ENCODE measurements at regions not wholly inside any gene's neighbourhood (a gene's known extent, or its start where the extent isn't known, plus 50 kb on each side); places are given as distances from the start of the nearest gene placed in this dataset.

- no peak for TF ChIP-seq CTCF (IDR thresholded peaks at IDR 0.05; ENCODE audit: low read depth, low read length)
- in situ Hi-C loops (cut with HindIII; ENCODE audit: low sequenced_read_pairs) = no loop called here
- no peak for DNase-seq (ENCODE audit: low read depth, low spot score)
- no peak overlapping the region for H3K4me3 ChIP-seq (ENCODE audit: low read depth, low read length)
These were observed 298.2 kb downstream of the CDH9 start for GRCh38 chr5:26740182-26740581.

- no peak for DNase-seq (ENCODE audit: low read depth, low spot score)
- no peak overlapping the region for H3K4me3 ChIP-seq (ENCODE audit: low read depth, low read length)
- TF ChIP-seq CTCF (IDR thresholded peaks at IDR 0.05; ENCODE audit: low read depth, low read length) = no peak
- in situ Hi-C loops (cut with HindIII; ENCODE audit: low sequenced_read_pairs) = no loop called here
These were observed 300.8 kb downstream of the CDH9 start for GRCh38 chr5:26737348-26738265.

GRCh38 chr5:26727916-26728315, 310.5 kb downstream of the CDH9 start:
- in situ Hi-C loops (cut with HindIII; ENCODE audit: low sequenced_read_pairs) = no loop called here
- no peak overlapping the region for H3K4me3 ChIP-seq (ENCODE audit: low read depth, low read length)
- DNase-seq (ENCODE audit: low read depth, low spot score) = no peak
- no peak for TF ChIP-seq CTCF (IDR thresholded peaks at IDR 0.05; ENCODE audit: low read depth, low read length)

GRCh38 chr5:26719803-26720202, 318.6 kb downstream of the CDH9 start:
- TF ChIP-seq CTCF (IDR thresholded peaks at IDR 0.05; ENCODE audit: low read depth, low read length) = no peak
- in situ Hi-C loops (cut with HindIII; ENCODE audit: low sequenced_read_pairs) = no loop called here
- no peak for DNase-seq (ENCODE audit: low read depth, low spot score)
- no peak overlapping the region for H3K4me3 ChIP-seq (ENCODE audit: low read depth, low read length)

- DNase-seq (ENCODE audit: low read depth, low spot score) = peak; percentile 39
- TF ChIP-seq CTCF (IDR thresholded peaks at IDR 0.05; ENCODE audit: low read depth, low read length) = peak; percentile 59
- in situ Hi-C loops (cut with HindIII; ENCODE audit: low sequenced_read_pairs) = no loop called here
- H3K4me3 ChIP-seq (ENCODE audit: low read depth, low read length) = no peak overlapping the region
These were observed 337.5 kb downstream of the CDH9 start for GRCh38 chr5:26700759-26701384.

GRCh38 chr5:26692952-26693351, 345.4 kb downstream of the CDH9 start:
- no peak overlapping the region for H3K4me3 ChIP-seq (ENCODE audit: low read depth, low read length)
- in situ Hi-C loops (cut with HindIII; ENCODE audit: low sequenced_read_pairs) = no loop called here
- DNase-seq (ENCODE audit: low read depth, low spot score) = no peak
- TF ChIP-seq CTCF (IDR thresholded peaks at IDR 0.05; ENCODE audit: low read depth, low read length) = no peak

Data from astrocyte of the spinal cord (primary cell).